GM12872 (cell line): ENCODE measurements at regions not wholly inside any gene's neighbourhood (a gene's known extent, or its start where the extent isn't known, plus 50 kb on each side); places are given as distances from the start of the nearest gene placed in this dataset.
A peak's percentile ranks its signal among the peaks of the same experiment; 100 is the strongest.

ENCODE experiments used
- CTCF ChIP-seq: IDR thresholded peaks from 3 replicates; pipeline ENCODE4 v1.5.1; 2011; ENCODE audit warnings: low read depth, mild to moderate bottlenecking, low read length, moderate library complexity; ENCODE audit not compliant: insufficient read depth

- TF ChIP-seq CTCF = no peak
Observed at GRCh38 chr7:89618274-89618673, 536.0 kb upstream of the STEAP1 start.

GRCh38 chr7:89621925-89622641 lies 532.2 kb upstream of the STEAP1 start:
- TF ChIP-seq CTCF = no peak

GRCh38 chr7:89623018-89623672 lies 531.1 kb upstream of the STEAP1 start:
- peak; percentile 90 for TF ChIP-seq CTCF

- TF ChIP-seq CTCF = no peak
Observed at GRCh38 chr7:89648509-89648908, 505.8 kb upstream of the STEAP1 start.

- no peak for TF ChIP-seq CTCF
Observed at GRCh38 chr7:89655946-89656345, 498.3 kb upstream of the STEAP1 start.

- TF ChIP-seq CTCF = no peak
Observed at GRCh38 chr7:89661876-89662275, 492.4 kb upstream of the STEAP1 start.

GRCh38 chr7:89666136-89666835 lies 488.0 kb upstream of the STEAP1 start:
- TF ChIP-seq CTCF = no peak
